ENCODE measurements at regions not wholly inside any gene's neighbourhood (a gene's known extent, or its start where the extent isn't known, plus 50 kb on each side); places are given as distances from the start of the nearest gene placed in this dataset.

DNA sequence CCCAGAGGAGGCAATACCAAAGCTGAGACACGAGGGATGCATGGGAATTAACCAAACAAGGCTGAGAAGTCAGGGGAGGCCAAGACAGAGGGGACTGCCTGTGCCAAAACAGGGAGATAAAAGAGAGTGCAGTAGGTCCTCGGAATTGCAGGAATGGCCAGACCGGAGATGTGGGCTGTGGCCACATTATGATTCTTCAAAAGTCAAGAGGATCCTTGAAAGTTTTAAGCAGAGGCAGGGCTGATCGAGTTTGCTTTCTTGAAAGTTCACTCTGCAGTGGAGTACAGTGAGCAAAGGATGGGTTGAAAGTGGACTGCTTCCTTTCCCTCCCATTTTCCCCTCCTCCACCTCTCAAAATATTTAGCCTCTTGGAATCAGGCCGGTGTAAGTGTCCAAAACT lies 73.9 kb upstream of the ADAMTS9 start (continued):
- TF ChIP-seq ZNF462 (CRISPR knock-in tag; IDR thresholded peaks at IDR 0.05) (no peak), ETS1 (IDR thresholded peaks at IDR 0.05) (no peak)

DNA sequence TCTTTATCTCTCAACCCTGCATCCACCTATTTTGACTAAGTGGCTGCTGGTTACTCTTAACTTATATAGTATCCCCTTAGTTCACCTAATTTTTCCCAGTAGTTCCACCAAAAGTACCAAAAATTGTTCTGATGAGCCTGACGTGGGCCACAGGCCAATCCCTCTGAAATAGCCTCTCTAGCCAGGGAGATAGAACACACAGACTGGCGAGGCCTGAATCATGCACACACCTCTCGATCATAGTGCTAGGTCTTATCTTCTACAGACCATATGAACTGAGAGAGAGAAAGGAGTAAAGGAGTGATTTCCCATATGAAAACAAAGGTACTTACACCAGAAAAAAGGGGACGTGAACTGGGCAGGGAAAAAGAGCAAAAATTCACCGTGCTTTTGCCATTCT lies 72.5 kb upstream of the ADAMTS9 start:
- Histone ChIP-seq H4K20me1 (replicated peaks; ENCODE audit: insufficient read depth) (no peaks in the 10 kb centered on the region), H3K27ac (ENCODE audit: low read depth) (no peak overlapping the region), H3K27me3 (ENCODE audit: insufficient read depth) (no peaks in the 10 kb centered on the region), H3K9me2 (ENCODE audit: insufficient read depth) (no peaks in the 10 kb centered on the region; the same call in 1 of the 2 replicates), H3F3A (replicated peaks; ENCODE audit: low read depth) (no peaks in the 10 kb centered on the region), H3K4me3 (no peak overlapping the region), H3K4me2 (no peak overlapping the region), H3K79me2 (replicated peaks; ENCODE audit: insufficient read depth) (no peaks in the 10 kb centered on the region), H2AFZ (no peak overlapping the region), H3K36me3 (ENCODE audit: insufficient read depth) (no peaks in the 10 kb centered on the region), H3K4me1 (ENCODE audit: insufficient read depth) (no peaks in the 10 kb centered on the region)
- no peaks in the 10 kb centered on the region for H3K36me3 Mint-ChIP-seq (ENCODE audit: low read depth)
- H3K9me3 Mint-ChIP-seq: no peaks in the 10 kb centered on the region
- no peaks in the 10 kb centered on the region for H3K27me3 Mint-ChIP-seq (ENCODE audit: insufficient read depth, low read depth, poor library complexity)
- H3K27ac Mint-ChIP-seq: no peak overlapping the region
- TF ChIP-seq ZNF331 (CRISPR knock-in tag; IDR thresholded peaks at IDR 0.05; ENCODE audit: low read depth) (no peak), CTCF (conservative IDR thresholded peaks at IDR 0.05; ENCODE audit: low read depth in 2 of 2) (no peak), CREB1 (CRISPR knock-in tag; IDR thresholded peaks at IDR 0.05; ENCODE audit: low read depth) (no peak), EZH2 (IDR thresholded peaks at IDR 0.05; ENCODE audit: low read depth, unreplicated experiment) (no peak), NANOG (IDR thresholded peaks at IDR 0.05; ENCODE audit: borderline replicate concordance) (no peak), POLR2AphosphoS5 (IDR thresholded peaks at IDR 0.05; ENCODE audit: low read depth) (no peak), EZH2phosphoT487 (IDR thresholded peaks at IDR 0.05; ENCODE audit: unreplicated experiment) (no peak)
- TF ChIP-seq, protein P1, sequence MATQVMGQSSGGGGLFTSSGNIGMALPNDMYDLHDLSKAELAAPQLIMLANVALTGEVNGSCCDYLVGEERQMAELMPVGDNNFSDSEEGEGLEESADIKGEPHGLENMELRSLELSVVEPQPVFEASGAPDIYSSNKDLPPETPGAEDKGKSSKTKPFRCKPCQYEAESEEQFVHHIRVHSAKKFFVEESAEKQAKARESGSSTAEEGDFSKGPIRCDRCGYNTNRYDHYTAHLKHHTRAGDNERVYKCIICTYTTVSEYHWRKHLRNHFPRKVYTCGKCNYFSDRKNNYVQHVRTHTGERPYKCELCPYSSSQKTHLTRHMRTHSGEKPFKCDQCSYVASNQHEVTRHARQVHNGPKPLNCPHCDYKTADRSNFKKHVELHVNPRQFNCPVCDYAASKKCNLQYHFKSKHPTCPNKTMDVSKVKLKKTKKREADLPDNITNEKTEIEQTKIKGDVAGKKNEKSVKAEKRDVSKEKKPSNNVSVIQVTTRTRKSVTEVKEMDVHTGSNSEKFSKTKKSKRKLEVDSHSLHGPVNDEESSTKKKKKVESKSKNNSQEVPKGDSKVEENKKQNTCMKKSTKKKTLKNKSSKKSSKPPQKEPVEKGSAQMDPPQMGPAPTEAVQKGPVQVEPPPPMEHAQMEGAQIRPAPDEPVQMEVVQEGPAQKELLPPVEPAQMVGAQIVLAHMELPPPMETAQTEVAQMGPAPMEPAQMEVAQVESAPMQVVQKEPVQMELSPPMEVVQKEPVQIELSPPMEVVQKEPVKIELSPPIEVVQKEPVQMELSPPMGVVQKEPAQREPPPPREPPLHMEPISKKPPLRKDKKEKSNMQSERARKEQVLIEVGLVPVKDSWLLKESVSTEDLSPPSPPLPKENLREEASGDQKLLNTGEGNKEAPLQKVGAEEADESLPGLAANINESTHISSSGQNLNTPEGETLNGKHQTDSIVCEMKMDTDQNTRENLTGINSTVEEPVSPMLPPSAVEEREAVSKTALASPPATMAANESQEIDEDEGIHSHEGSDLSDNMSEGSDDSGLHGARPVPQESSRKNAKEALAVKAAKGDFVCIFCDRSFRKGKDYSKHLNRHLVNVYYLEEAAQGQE (IDR thresholded peaks at IDR 0.05; ENCODE audit: unreplicated experiment): no peak
- DNase-seq (ENCODE audit: low spot score): no peak
- no peak for ATAC-seq
- peaks cover 2% of the 10 kb centered on the region; the same call in 1 of the 3 replicates for H3K4me1 Mint-ChIP-seq
- no peak overlapping the region for H3K4me3 Mint-ChIP-seq
